GM23338 (cell line): ENCODE measurements at regions not wholly inside any gene's neighbourhood (a gene's known extent, or its start where the extent isn't known, plus 50 kb on each side); places are given as distances from the start of the nearest gene placed in this dataset.

Experiments used
- EZH2 ChIP-seq: fragments of 200-600 bp; sonication (generic); IDR thresholded peaks from one replicate; pipeline ENCODE4 v1.8.0; 2017; ENCODE audit warnings: antibody characterized with exemption, mild to moderate bottlenecking, low read depth; ENCODE audit not compliant: unreplicated experiment
- EZH2phosphoT487 ChIP-seq: fragments of 200-600 bp; sonication (generic); IDR thresholded peaks from one replicate; pipeline ENCODE4 v1.8.1; 2018; ENCODE audit warnings: antibody characterized with exemption; ENCODE audit not compliant: unreplicated experiment
- JUNB ChIP-seq: IDR thresholded peaks from one replicate; pipeline ENCODE4 v1.6.1; 2016; ENCODE audit warnings: antibody characterized with exemption; ENCODE audit not compliant: unreplicated experiment
- NANOG ChIP-seq: IDR thresholded peaks from 2 replicates; pipeline ENCODE4 v1.6.1; 2016; ENCODE audit warnings: antibody characterized with exemption, borderline replicate concordance
- POLR2AphosphoS5 ChIP-seq: IDR thresholded peaks from 2 replicates; pipeline ENCODE4 v1.6.1; 2016; ENCODE audit warnings: antibody characterized with exemption, low read depth
- STAT1 ChIP-seq: IDR thresholded peaks from one replicate; pipeline ENCODE4 v1.6.1; 2016; ENCODE audit warnings: antibody characterized with exemption; ENCODE audit not compliant: unreplicated experiment
- ZNF331 ChIP-seq: fragments of 250-450 bp; sonication (Bioruptor Pico); IDR thresholded peaks from 2 replicates; pipeline ENCODE4 v1.5.0; 2020; ENCODE audit warnings: low read depth, mild to moderate bottlenecking, moderate library complexity
- TF ChIP-seq, protein P1 (sequence below): fragments of 250-450 bp; sonication (Bioruptor Pico); IDR thresholded peaks from 2 replicates; pipeline ENCODE4 v1.5.0; 2020; ENCODE audit warnings: mild to moderate bottlenecking, moderate library complexity
- TF ChIP-seq, protein P2 (sequence below): IDR thresholded peaks from 2 replicates; pipeline ENCODE4 v1.6.1; 2016; ENCODE audit warnings: antibody characterized with exemption
- TF ChIP-seq, protein P3 (sequence below): IDR thresholded peaks from one replicate; pipeline ENCODE4 v1.6.1; 2018; ENCODE audit warnings: antibody characterized with exemption; ENCODE audit not compliant: unreplicated experiment
- TF ChIP-seq, protein P4 (sequence below), 2 experiments: fragments of 200-600 bp in 1 of 2; sonication (generic) in 1 of 2; conservative IDR thresholded peaks; 2 replicates each; pipeline versions ENCODE4 v1.5.1 to v1.6.1; 2016 to 2017; ENCODE audit warnings: antibody characterized with exemption in 2 of 2, low read depth in 2 of 2, mild to moderate bottlenecking in 2 of 2, moderate library complexity in 1 of 2

DNA sequence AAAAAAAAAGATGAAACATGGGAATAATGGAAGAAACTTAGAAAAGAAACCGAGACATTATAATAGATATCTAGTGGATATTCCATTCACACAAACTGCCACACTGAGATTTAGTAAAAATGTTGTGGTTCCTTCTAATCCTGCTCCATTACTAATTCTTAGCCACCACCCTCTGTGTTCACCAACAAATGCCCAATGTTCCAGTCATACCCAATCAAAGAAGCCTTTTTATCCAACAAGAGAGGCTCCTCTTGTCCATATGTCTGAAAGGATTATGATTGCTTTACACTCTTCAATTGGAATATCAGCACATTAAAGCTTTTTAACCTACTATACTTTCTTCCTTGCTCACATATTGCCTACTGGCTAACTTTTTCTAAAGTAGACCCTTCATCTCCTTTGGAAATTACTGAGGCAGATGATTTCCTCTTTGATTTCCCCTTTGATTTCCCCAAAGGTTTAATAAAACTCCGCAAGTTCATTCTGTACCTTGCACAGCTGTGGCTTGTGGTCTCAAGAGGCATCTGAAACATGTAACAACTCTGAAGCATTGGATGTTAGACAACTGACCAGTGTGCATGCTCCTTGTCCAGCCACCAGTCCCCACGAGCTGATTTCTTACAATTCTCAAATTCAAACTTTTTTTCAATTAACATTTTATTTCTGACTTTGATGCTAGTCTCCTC, 305.6 kb upstream of the LYPLAL1 start (continued):
- TF ChIP-seq, protein P1, sequence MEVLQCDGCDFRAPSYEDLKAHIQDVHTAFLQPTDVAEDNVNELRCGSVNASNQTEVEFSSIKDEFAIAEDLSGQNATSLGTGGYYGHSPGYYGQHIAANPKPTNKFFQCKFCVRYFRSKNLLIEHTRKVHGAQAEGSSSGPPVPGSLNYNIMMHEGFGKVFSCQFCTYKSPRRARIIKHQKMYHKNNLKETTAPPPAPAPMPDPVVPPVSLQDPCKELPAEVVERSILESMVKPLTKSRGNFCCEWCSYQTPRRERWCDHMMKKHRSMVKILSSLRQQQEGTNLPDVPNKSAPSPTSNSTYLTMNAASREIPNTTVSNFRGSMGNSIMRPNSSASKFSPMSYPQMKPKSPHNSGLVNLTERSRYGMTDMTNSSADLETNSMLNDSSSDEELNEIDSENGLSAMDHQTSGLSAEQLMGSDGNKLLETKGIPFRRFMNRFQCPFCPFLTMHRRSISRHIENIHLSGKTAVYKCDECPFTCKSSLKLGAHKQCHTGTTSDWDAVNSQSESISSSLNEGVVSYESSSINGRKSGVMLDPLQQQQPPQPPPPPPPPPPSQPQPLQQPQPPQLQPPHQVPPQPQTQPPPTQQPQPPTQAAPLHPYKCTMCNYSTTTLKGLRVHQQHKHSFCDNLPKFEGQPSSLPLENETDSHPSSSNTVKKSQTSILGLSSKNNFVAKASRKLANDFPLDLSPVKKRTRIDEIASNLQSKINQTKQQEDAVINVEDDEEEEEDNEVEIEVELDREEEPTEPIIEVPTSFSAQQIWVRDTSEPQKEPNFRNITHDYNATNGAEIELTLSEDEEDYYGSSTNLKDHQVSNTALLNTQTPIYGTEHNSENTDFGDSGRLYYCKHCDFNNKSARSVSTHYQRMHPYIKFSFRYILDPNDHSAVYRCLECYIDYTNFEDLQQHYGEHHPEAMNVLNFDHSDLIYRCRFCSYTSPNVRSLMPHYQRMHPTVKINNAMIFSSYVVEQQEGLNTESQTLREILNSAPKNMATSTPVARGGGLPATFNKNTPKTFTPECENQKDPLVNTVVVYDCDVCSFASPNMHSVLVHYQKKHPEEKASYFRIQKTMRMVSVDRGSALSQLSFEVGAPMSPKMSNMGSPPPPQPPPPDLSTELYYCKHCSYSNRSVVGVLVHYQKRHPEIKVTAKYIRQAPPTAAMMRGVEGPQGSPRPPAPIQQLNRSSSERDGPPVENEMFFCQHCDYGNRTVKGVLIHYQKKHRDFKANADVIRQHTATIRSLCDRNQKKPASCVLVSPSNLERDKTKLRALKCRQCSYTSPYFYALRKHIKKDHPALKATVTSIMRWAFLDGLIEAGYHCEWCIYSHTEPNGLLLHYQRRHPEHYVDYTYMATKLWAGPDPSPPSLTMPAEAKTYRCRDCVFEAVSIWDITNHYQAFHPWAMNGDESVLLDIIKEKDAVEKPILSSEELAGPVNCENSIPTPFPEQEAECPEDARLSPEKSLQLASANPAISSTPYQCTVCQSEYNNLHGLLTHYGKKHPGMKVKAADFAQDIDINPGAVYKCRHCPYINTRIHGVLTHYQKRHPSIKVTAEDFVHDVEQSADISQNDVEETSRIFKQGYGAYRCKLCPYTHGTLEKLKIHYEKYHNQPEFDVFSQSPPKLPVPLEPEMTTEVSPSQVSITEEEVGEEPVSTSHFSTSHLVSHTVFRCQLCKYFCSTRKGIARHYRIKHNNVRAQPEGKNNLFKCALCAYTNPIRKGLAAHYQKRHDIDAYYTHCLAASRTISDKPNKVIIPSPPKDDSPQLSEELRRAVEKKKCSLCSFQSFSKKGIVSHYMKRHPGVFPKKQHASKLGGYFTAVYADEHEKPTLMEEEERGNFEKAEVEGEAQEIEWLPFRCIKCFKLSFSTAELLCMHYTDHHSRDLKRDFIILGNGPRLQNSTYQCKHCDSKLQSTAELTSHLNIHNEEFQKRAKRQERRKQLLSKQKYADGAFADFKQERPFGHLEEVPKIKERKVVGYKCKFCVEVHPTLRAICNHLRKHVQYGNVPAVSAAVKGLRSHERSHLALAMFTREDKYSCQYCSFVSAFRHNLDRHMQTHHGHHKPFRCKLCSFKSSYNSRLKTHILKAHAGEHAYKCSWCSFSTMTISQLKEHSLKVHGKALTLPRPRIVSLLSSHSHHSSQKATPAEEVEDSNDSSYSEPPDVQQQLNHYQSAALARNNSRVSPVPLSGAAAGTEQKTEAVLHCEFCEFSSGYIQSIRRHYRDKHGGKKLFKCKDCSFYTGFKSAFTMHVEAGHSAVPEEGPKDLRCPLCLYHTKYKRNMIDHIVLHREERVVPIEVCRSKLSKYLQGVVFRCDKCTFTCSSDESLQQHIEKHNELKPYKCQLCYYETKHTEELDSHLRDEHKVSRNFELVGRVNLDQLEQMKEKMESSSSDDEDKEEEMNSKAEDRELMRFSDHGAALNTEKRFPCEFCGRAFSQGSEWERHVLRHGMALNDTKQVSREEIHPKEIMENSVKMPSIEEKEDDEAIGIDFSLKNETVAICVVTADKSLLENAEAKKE, result no peak
- TF ChIP-seq, protein P2, sequence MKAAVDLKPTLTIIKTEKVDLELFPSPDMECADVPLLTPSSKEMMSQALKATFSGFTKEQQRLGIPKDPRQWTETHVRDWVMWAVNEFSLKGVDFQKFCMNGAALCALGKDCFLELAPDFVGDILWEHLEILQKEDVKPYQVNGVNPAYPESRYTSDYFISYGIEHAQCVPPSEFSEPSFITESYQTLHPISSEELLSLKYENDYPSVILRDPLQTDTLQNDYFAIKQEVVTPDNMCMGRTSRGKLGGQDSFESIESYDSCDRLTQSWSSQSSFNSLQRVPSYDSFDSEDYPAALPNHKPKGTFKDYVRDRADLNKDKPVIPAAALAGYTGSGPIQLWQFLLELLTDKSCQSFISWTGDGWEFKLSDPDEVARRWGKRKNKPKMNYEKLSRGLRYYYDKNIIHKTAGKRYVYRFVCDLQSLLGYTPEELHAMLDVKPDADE, result no peak
- TF ChIP-seq POLR2AphosphoS5 (no peak), STAT1 (no peak), JUNB (no peak), NANOG (no peak), ZNF331 (CRISPR knock-in tag) (no peak), EZH2phosphoT487 (no peak), EZH2 (no peak)
- TF ChIP-seq, protein P3, sequence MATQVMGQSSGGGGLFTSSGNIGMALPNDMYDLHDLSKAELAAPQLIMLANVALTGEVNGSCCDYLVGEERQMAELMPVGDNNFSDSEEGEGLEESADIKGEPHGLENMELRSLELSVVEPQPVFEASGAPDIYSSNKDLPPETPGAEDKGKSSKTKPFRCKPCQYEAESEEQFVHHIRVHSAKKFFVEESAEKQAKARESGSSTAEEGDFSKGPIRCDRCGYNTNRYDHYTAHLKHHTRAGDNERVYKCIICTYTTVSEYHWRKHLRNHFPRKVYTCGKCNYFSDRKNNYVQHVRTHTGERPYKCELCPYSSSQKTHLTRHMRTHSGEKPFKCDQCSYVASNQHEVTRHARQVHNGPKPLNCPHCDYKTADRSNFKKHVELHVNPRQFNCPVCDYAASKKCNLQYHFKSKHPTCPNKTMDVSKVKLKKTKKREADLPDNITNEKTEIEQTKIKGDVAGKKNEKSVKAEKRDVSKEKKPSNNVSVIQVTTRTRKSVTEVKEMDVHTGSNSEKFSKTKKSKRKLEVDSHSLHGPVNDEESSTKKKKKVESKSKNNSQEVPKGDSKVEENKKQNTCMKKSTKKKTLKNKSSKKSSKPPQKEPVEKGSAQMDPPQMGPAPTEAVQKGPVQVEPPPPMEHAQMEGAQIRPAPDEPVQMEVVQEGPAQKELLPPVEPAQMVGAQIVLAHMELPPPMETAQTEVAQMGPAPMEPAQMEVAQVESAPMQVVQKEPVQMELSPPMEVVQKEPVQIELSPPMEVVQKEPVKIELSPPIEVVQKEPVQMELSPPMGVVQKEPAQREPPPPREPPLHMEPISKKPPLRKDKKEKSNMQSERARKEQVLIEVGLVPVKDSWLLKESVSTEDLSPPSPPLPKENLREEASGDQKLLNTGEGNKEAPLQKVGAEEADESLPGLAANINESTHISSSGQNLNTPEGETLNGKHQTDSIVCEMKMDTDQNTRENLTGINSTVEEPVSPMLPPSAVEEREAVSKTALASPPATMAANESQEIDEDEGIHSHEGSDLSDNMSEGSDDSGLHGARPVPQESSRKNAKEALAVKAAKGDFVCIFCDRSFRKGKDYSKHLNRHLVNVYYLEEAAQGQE, result no peak
- TF ChIP-seq, protein P4, sequence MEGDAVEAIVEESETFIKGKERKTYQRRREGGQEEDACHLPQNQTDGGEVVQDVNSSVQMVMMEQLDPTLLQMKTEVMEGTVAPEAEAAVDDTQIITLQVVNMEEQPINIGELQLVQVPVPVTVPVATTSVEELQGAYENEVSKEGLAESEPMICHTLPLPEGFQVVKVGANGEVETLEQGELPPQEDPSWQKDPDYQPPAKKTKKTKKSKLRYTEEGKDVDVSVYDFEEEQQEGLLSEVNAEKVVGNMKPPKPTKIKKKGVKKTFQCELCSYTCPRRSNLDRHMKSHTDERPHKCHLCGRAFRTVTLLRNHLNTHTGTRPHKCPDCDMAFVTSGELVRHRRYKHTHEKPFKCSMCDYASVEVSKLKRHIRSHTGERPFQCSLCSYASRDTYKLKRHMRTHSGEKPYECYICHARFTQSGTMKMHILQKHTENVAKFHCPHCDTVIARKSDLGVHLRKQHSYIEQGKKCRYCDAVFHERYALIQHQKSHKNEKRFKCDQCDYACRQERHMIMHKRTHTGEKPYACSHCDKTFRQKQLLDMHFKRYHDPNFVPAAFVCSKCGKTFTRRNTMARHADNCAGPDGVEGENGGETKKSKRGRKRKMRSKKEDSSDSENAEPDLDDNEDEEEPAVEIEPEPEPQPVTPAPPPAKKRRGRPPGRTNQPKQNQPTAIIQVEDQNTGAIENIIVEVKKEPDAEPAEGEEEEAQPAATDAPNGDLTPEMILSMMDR (conservative IDR thresholded peaks at IDR 0.05; ENCODE audit: low read depth in 2 of 2), result no peak
